H1 (cell line): ENCODE measurements at regions not wholly inside any gene's neighbourhood (a gene's known extent, or its start where the extent isn't known, plus 50 kb on each side); places are given as distances from the start of the nearest gene placed in this dataset.

ENCODE experiments used
- CTCF ChIA-PET: fragments of 300-600 bp; sonication (Branson Sonifier 250); formaldehyde crosslinking; loops from one replicate; lab custom pipeline; 2021; ENCODE audit not compliant: partially characterized antibody; lab: Charles Lee
- POLR2A ChIA-PET: fragments of 300-600 bp; sonication (Branson Sonifier 250); formaldehyde crosslinking; loops from one replicate; lab custom pipeline; 2021; ENCODE audit warnings: inconsistent platforms; ENCODE audit not compliant: partially characterized antibody; lab: Charles Lee
- DNase-seq, 2 experiments: peaks; one replicate each; pipeline versions ENCODE4 v3.0.0 to v3.0.0-alpha.2; 2010 to 2022; ENCODE audit warnings: low spot score in 2 of 2, low read depth in 1 of 2, mixed read lengths in 1 of 2
- FAIRE-seq: peaks from 2 replicates; lab custom pipeline; 2011; peaks lifted over from hg19 to GRCh38; lab: Jason Lieb, UNC
- H2AFZ ChIP-seq: 2 replicates; pipeline ENCODE4 v1.8.1; 2012; ENCODE audit warnings: low read length, inconsistent platforms
- H2AK5ac ChIP-seq: 2 replicates; pipeline ENCODE4 v1.6.1; 2013; ENCODE audit warnings: low read depth, low read length
- H2BK120ac ChIP-seq: replicated peaks from 2 replicates; pipeline ENCODE3; 2013; ENCODE audit warnings: low read depth, low read length, inconsistent platforms
- H2BK12ac ChIP-seq: 2 replicates; pipeline ENCODE4 v1.6.1; 2013; ENCODE audit warnings: low read depth, low read length
- H2BK15ac ChIP-seq: 2 replicates; pipeline ENCODE4 v1.6.1; 2013; ENCODE audit warnings: low read length
- H2BK20ac ChIP-seq: 2 replicates; pipeline ENCODE4 v1.6.1; 2013; ENCODE audit warnings: low read length
- H2BK5ac ChIP-seq: 2 replicates; pipeline ENCODE4 v1.6.1; 2013; ENCODE audit warnings: low read depth, low read length
- H3K14ac ChIP-seq: 2 replicates; pipeline ENCODE4 v1.6.1; 2013; ENCODE audit warnings: inconsistent platforms; ENCODE audit not compliant: insufficient read length
- H3K18ac ChIP-seq: 2 replicates; pipeline ENCODE4 v1.6.1; 2013; ENCODE audit warnings: low read length; ENCODE audit errors: extremely low read depth
- H3K23ac ChIP-seq: 2 replicates; pipeline ENCODE4 v1.6.1; 2013; ENCODE audit warnings: inconsistent platforms; ENCODE audit not compliant: insufficient read length
- H3K23me2 ChIP-seq: 2 replicates; pipeline ENCODE4 v1.6.1; 2013; ENCODE audit warnings: low read depth, low read length
- H3K27ac ChIP-seq: 2 replicates; pipeline ENCODE4 v1.6.1; 2011; ENCODE audit warnings: low read depth, low read length, inconsistent platforms
- H3K27me3 ChIP-seq, 4 experiments: replicated peaks in 1 of 4; 1 replicate in 1 of 4; 2 replicates in 3 of 4; pipeline versions ENCODE4 v1.6.1 to v1.8.1; 2011 to 2013; ENCODE audit warnings: low read length in 3 of 4, mild to moderate bottlenecking in 3 of 4, inconsistent platforms in 2 of 4, mixed read lengths in 2 of 4, moderate library complexity in 1 of 4; ENCODE audit not compliant: control insufficient read depth in 3 of 4, insufficient read depth in 3 of 4; ENCODE audit errors: extremely low read depth in 1 of 4
- H3K36me3 ChIP-seq, 4 experiments: 2 replicates each; pipeline versions ENCODE4 v1.6.1 to v1.8.1; 2011 to 2013; ENCODE audit warnings: mild to moderate bottlenecking in 4 of 4, low read length in 3 of 4, moderate library complexity in 2 of 4, control low read depth in 1 of 4, inconsistent platforms in 1 of 4; ENCODE audit not compliant: insufficient read depth in 4 of 4, control insufficient read depth in 2 of 4
- H3K4ac ChIP-seq: replicated peaks from 2 replicates; pipeline ENCODE3; 2013; ENCODE audit warnings: low read length, low read depth, mixed read lengths, inconsistent platforms; ENCODE audit not compliant: insufficient read length
- H3K4me1 ChIP-seq, 4 experiments: replicated peaks in 1 of 4; 1 replicate in 1 of 4; 2 replicates in 3 of 4; pipeline versions ENCODE4 v1.6.1 to v1.8.1; 2011 to 2013; ENCODE audit warnings: low read length in 3 of 4, inconsistent platforms in 2 of 4, mixed read lengths in 1 of 4; ENCODE audit not compliant: insufficient read depth in 4 of 4, control insufficient read depth in 3 of 4
- H3K4me2 ChIP-seq, 2 experiments: 2 replicates each; pipeline versions ENCODE4 v1.6.1 to v1.8.1; 2011 to 2013; ENCODE audit warnings: low read depth in 2 of 2, low read length in 2 of 2, control low read depth in 1 of 2, inconsistent platforms in 1 of 2, mild to moderate bottlenecking in 1 of 2; ENCODE audit not compliant: insufficient read depth in 1 of 2
- H3K4me3 ChIP-seq, 4 experiments: fragments of 200-600, 300-600 bp in 1 of 4; sonication (generic), shearing (Covaris generic), sonication (Bioruptor Twin) in 1 of 4; 2 replicates each; pipeline versions ENCODE4 v1.5.1 to v1.8.1; 2011 to 2016; ENCODE audit warnings: low read length in 4 of 4, low read depth in 3 of 4, control low read depth in 2 of 4, inconsistent platforms in 2 of 4, mild to moderate bottlenecking in 2 of 4, mixed read lengths in 1 of 4, moderate library complexity in 1 of 4; ENCODE audit not compliant: insufficient read depth in 2 of 4; ENCODE audit errors: extremely low read depth in 1 of 4
- H3K56ac ChIP-seq: replicated peaks from 2 replicates; pipeline ENCODE3; 2013; ENCODE audit warnings: low read depth, mild to moderate bottlenecking, mixed read lengths, low read length, inconsistent platforms; ENCODE audit not compliant: insufficient read length
- H3K79me1 ChIP-seq: 2 replicates; pipeline ENCODE4 v1.6.1; 2013; ENCODE audit warnings: low read depth, low read length, control low read depth
- H3K79me2 ChIP-seq, 2 experiments: 2 replicates each; pipeline versions ENCODE4 v1.6.1 to v1.8.1; 2012 to 2013; ENCODE audit warnings: low read length in 2 of 2, mild to moderate bottlenecking in 2 of 2, inconsistent platforms in 1 of 2; ENCODE audit not compliant: insufficient read depth in 2 of 2, control insufficient read depth in 1 of 2
- H3K9ac ChIP-seq, 4 experiments: replicated peaks in 1 of 4; 1 replicate in 1 of 4; 2 replicates in 3 of 4; pipeline versions ENCODE4 v1.6.1 to v1.8.1; 2011 to 2013; ENCODE audit warnings: low read depth in 3 of 4, low read length in 3 of 4, control low read depth in 2 of 4, mild to moderate bottlenecking in 2 of 4, moderate library complexity in 2 of 4, inconsistent platforms in 1 of 4; ENCODE audit errors: extremely low read depth in 1 of 4
- H3K9me3 ChIP-seq, 2 experiments: 2 replicates each; pipeline versions ENCODE4 v1.6.1 to v1.8.1; 2012 to 2013; ENCODE audit warnings: mild to moderate bottlenecking in 2 of 2, moderate library complexity in 2 of 2, control low read depth in 1 of 2, inconsistent platforms in 1 of 2, low read depth in 1 of 2, low read length in 1 of 2, mixed read lengths in 1 of 2; ENCODE audit not compliant: insufficient read depth in 2 of 2
- H4K20me1 ChIP-seq, 2 experiments: replicated peaks in 1 of 2; 2 replicates each; pipeline versions ENCODE3 to v1.8.1; 2011 to 2013; ENCODE audit warnings: inconsistent platforms in 2 of 2, low read length in 2 of 2, mild to moderate bottlenecking in 1 of 2; ENCODE audit not compliant: insufficient read depth in 2 of 2, control insufficient read depth in 1 of 2
- H4K5ac ChIP-seq: 2 replicates; pipeline ENCODE4 v1.6.1; 2013; ENCODE audit warnings: low read length, low read depth, mixed read lengths, inconsistent platforms; ENCODE audit not compliant: insufficient read length
- H4K8ac ChIP-seq: 2 replicates; pipeline ENCODE4 v1.8.0; 2013; ENCODE audit warnings: mild to moderate bottlenecking, moderate library complexity, low read length, inconsistent platforms; ENCODE audit not compliant: insufficient read depth; ENCODE audit errors: extremely low read depth
- H4K91ac ChIP-seq: replicated peaks from 2 replicates; pipeline ENCODE3; 2013; ENCODE audit warnings: low read length, mixed read lengths, inconsistent platforms; ENCODE audit not compliant: insufficient read length
- CEBPB ChIP-seq: IDR thresholded peaks from 2 replicates; pipeline ENCODE4 v1.6.1; 2012; ENCODE audit warnings: low read depth, low read length
- CHD1 ChIP-seq: IDR thresholded peaks from 2 replicates; pipeline ENCODE4 v1.6.1; 2012; ENCODE audit warnings: low read depth, low read length, improper control_type of control experiment
- CREB1 ChIP-seq: IDR thresholded peaks from 2 replicates; pipeline ENCODE4 v1.6.1; 2012; ENCODE audit warnings: inconsistent platforms
- NRF1 ChIP-seq: IDR thresholded peaks from 2 replicates; pipeline ENCODE4 v1.6.1; 2011; ENCODE audit warnings: mild to moderate bottlenecking, low read depth, low read length, improper control_type of control experiment
- RXRA ChIP-seq: IDR thresholded peaks from 2 replicates; pipeline ENCODE4 v1.6.1; 2011; ENCODE audit warnings: low read depth, mild to moderate bottlenecking, low read length, moderate library complexity; ENCODE audit not compliant: insufficient read depth
- SP2 ChIP-seq: IDR thresholded peaks from 2 replicates; pipeline ENCODE4 v1.6.1; 2012; ENCODE audit warnings: mild to moderate bottlenecking, low read length, inconsistent platforms
- TBP ChIP-seq: IDR thresholded peaks from 2 replicates; pipeline ENCODE4 v1.6.1; 2011; ENCODE audit warnings: low read depth, low read length, improper control_type of control experiment
- TEAD4 ChIP-seq: IDR thresholded peaks from 2 replicates; pipeline ENCODE4 v1.6.1; 2012; ENCODE audit warnings: low read depth, low read length, inconsistent platforms, mixed read lengths
- ZNF274 ChIP-seq: IDR thresholded peaks from 2 replicates; pipeline ENCODE4 v1.7.0; 2012; ENCODE audit warnings: low read length, borderline replicate concordance; ENCODE audit errors: extremely low read depth
- WGBS, 2 experiments: shearing (Covaris generic) in 1 of 2; methylation state at CpG; one replicate each; pipeline versions ENCODE4 v1.1.6 to v1.1.7; 2013 to 2015; ENCODE audit warnings: low lambda C conversion rate in 2 of 2, mixed read lengths in 2 of 2, inconsistent platforms in 1 of 2, low coverage in 1 of 2, missing lambda C conversion rate in 1 of 2; ENCODE audit not compliant: insufficient replicate concordance in 2 of 2, insufficient coverage in 1 of 2, insufficient read length in 1 of 2; ENCODE audit errors: extremely low coverage in 1 of 2, missing lambda C conversion rate in 1 of 2; 5-methylcytosine and 5-hydroxymethylcytosine counted together
- TF ChIP-seq, protein P1 (sequence below): IDR thresholded peaks from 2 replicates; pipeline ENCODE4 v1.6.1; 2012; ENCODE audit warnings: low read length, inconsistent platforms

DNA sequence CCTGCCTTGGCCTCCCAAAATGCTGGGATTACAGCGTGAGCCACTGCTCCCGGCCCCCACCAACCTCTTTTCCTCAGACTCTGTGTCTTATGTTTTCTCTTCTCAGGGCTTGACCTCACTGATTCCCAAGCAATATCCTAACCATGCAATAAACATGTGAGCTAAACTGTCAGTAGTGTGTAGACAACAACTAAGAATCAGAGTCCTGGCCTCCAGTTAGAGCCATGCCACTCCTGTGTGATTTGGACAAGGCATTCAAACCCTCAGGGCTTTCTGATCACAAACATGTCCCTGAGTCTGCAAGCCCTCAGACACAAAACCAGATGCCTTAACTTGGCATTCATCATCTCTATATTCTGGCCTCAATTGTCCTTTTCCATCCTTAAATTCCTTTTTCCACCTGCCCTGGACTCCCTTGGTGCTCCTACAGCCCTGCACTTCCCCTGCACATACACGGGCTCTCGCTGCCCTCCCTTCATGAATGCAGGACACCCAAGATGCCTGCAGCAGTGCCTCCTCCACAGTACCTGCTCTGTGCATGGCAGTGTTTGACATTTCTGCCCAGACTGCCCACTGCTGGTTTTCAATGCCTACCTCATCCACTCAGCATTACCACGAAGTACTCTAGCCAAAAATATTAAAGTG is 142.8 kb downstream of the CYP26A1 start:
- H3K4ac ChIP-seq: no peak overlapping the region
- H4K5ac ChIP-seq: no peak overlapping the region
- H3K79me2 ChIP-seq: no peaks in the 10 kb centered on the region
- H2BK15ac ChIP-seq: no peak overlapping the region
- H2AK5ac ChIP-seq: no peak overlapping the region
- FAIRE-seq (no peak), DNase-seq (no peak)
- 0 out of 4 replicates have a peak, but pooled peaks cover 0 to 2% of the 10 kb centered on the region in 2 experiments for H3K9me3 ChIP-seq
- no peaks in the 10 kb centered on the region for H3K79me1 ChIP-seq
- no peak overlapping the region for H3K4me2 ChIP-seq
- no peaks in the 10 kb centered on the region for H3K36me3 ChIP-seq
- CTCF ChIA-PET: interaction anchor here (0.6 kb wide), 2 partner anchors 200 to 619 kb away, joined by 3 read pairs; no protein-coding TSS in a partner anchor
- no peak overlapping the region for H3K9ac ChIP-seq
- H4K91ac ChIP-seq: peak overlapping the region; percentile 20
- H2BK20ac ChIP-seq: peak overlapping the region; percentile 5; the same call in 1 of the 2 replicates
- H3K23ac ChIP-seq: no peak overlapping the region
- WGBS, 2 experiments: 90% methylated on average over 5 of the region's 5 CpGs; no CpG with 5 or more reads in 1 of the 2 experiments
- no peaks in the 10 kb centered on the region; a peak in 2 of 7 replicates for H3K4me1 ChIP-seq
- H3K23me2 ChIP-seq: no peaks in the 10 kb centered on the region
- H3K14ac ChIP-seq: no peak overlapping the region
- H2AFZ ChIP-seq: no peak overlapping the region
- H3K56ac ChIP-seq: no peak overlapping the region
- no peak overlapping the region for H3K4me3 ChIP-seq
- H2BK5ac ChIP-seq: no peak overlapping the region
- H2BK12ac ChIP-seq: no peak overlapping the region
- TF ChIP-seq RXRA (no peak), CREB1 (no peak), CHD1 (no peak), NRF1 (no peak), CEBPB (no peak), ZNF274 (no peak), SP2 (no peak), TEAD4 (no peak), TBP (no peak)
- TF ChIP-seq, protein P1, sequence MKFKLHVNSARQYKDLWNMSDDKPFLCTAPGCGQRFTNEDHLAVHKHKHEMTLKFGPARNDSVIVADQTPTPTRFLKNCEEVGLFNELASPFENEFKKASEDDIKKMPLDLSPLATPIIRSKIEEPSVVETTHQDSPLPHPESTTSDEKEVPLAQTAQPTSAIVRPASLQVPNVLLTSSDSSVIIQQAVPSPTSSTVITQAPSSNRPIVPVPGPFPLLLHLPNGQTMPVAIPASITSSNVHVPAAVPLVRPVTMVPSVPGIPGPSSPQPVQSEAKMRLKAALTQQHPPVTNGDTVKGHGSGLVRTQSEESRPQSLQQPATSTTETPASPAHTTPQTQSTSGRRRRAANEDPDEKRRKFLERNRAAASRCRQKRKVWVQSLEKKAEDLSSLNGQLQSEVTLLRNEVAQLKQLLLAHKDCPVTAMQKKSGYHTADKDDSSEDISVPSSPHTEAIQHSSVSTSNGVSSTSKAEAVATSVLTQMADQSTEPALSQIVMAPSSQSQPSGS: no peak
- no peak overlapping the region for H2BK120ac ChIP-seq
- POLR2A ChIA-PET: no interaction called here
- H3K18ac ChIP-seq: no peak overlapping the region
- H3K27ac ChIP-seq: no peak overlapping the region
- no peak overlapping the region for H4K8ac ChIP-seq
- H4K20me1 ChIP-seq: no peaks in the 10 kb centered on the region
- H3K27me3 ChIP-seq: no peaks in the 10 kb centered on the region
